NCI-H524 treated with DMSO at 0.1 percent for 48 hours (cell line): ENCODE measurements at regions not wholly inside any gene's neighbourhood (a gene's known extent, or its start where the extent isn't known, plus 50 kb on each side); places are given as distances from the start of the nearest gene placed in this dataset.
"Not testable (repeated sequence)": the region's sequence is repeated elsewhere in the genome, so short reads cannot be mapped to it uniquely, and the experiment has no call there.

ENCODE experiments used
- DNase-seq: peaks from one replicate; lab custom pipeline; 2025; lab: John Stamatoyannopoulos, UW

GRCh38 chr4:1589098-1589497 is 95.0 kb downstream of the FAM53A start:
- DNase-seq: no peak

- DNase-seq: no peak
These were observed 95.8 kb downstream of the FAM53A start for GRCh38 chr4:1588306-1588705.

- DNase-seq: no peak
These were observed 99.6 kb downstream of the FAM53A start for GRCh38 chr4:1584498-1584897.

- DNase-seq: no peak
These were observed 100.3 kb downstream of the FAM53A start for GRCh38 chr4:1583859-1584258.

- DNase-seq: no peak
These were observed 100.9 kb downstream of the FAM53A start for GRCh38 chr4:1583051-1583785.

- DNase-seq: no peak
These were observed 101.9 kb downstream of the FAM53A start for GRCh38 chr4:1582227-1582626.

GRCh38 chr4:1581164-1581894 is 102.8 kb downstream of the FAM53A start:
- DNase-seq: not testable (repeated sequence)

GRCh38 chr4:1580692-1581012 is 103.5 kb downstream of the FAM53A start:
- not testable (repeated sequence) for DNase-seq

GRCh38 chr4:1579901-1580691 is 104.0 kb downstream of the FAM53A start:
- no peak for DNase-seq

- DNase-seq: no peak
These were observed 104.9 kb downstream of the FAM53A start for GRCh38 chr4:1579001-1579900.

GRCh38 chr4:1578251-1578773 is 105.8 kb downstream of the FAM53A start:
- no peak for DNase-seq

- DNase-seq: no peak
These were observed 106.3 kb downstream of the FAM53A start for GRCh38 chr4:1577822-1578217.

GRCh38 chr4:1576961-1577821 is 106.9 kb downstream of the FAM53A start:
- no peak for DNase-seq

GRCh38 chr4:1576304-1576960 is 107.7 kb downstream of the FAM53A start:
- no peak for DNase-seq

GRCh38 chr4:1575418-1576303 is 108.5 kb downstream of the FAM53A start:
- no peak for DNase-seq

- no peak for DNase-seq
These were observed 109.3 kb downstream of the FAM53A start for GRCh38 chr4:1574601-1575417.

GRCh38 chr4:1573830-1574459 is 110.2 kb downstream of the FAM53A start:
- DNase-seq: no peak
